Astrocyte (in vitro differentiated cells and primary cell): ENCODE measurements at regions not wholly inside any gene's neighbourhood (a gene's known extent, or its start where the extent isn't known, plus 50 kb on each side); places are given as distances from the start of the nearest gene placed in this dataset.

Experiments used
- EZH2 ChIP-seq: IDR thresholded peaks from 2 replicates; pipeline ENCODE4 v1.6.1; 2012; ENCODE audit warnings: mild to moderate bottlenecking, low read length, inconsistent platforms; ENCODE audit not compliant: insufficient read depth
- TF ChIP-seq, protein P1 (sequence below): IDR thresholded peaks from 2 replicates; pipeline ENCODE4 v1.5.1; 2011; ENCODE audit warnings: low read depth, mild to moderate bottlenecking, inconsistent platforms, low read length, moderate library complexity; ENCODE audit not compliant: insufficient read depth

- TF ChIP-seq EZH2, result no peak
- TF ChIP-seq, protein P1, sequence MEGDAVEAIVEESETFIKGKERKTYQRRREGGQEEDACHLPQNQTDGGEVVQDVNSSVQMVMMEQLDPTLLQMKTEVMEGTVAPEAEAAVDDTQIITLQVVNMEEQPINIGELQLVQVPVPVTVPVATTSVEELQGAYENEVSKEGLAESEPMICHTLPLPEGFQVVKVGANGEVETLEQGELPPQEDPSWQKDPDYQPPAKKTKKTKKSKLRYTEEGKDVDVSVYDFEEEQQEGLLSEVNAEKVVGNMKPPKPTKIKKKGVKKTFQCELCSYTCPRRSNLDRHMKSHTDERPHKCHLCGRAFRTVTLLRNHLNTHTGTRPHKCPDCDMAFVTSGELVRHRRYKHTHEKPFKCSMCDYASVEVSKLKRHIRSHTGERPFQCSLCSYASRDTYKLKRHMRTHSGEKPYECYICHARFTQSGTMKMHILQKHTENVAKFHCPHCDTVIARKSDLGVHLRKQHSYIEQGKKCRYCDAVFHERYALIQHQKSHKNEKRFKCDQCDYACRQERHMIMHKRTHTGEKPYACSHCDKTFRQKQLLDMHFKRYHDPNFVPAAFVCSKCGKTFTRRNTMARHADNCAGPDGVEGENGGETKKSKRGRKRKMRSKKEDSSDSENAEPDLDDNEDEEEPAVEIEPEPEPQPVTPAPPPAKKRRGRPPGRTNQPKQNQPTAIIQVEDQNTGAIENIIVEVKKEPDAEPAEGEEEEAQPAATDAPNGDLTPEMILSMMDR, result no peak
These were observed 49.9 kb upstream of the USP9Y start for GRCh38 chrY:12651095-12651494.
